ENCODE measurements at regions not wholly inside any gene's neighbourhood (a gene's known extent, or its start where the extent isn't known, plus 50 kb on each side); places are given as distances from the start of the nearest gene placed in this dataset.

GRCh38 chr12:91353266-91353665 lies 170.6 kb upstream of the DCN start:
- TF ChIP-seq CTCF (IDR thresholded peaks at IDR 0.05; ENCODE audit: poor library complexity) (no peak), EZH2 (IDR thresholded peaks at IDR 0.05; ENCODE audit: borderline replicate concordance) (no peak), EZH2phosphoT487 (IDR thresholded peaks at IDR 0.05; ENCODE audit: low read depth, severe bottlenecking, unreplicated experiment) (no peak)

All from hepatocyte (in vitro differentiated cells).